Cardiac muscle cell (in vitro differentiated cells and primary cell): ENCODE measurements at regions not wholly inside any gene's neighbourhood (a gene's known extent, or its start where the extent isn't known, plus 50 kb on each side); places are given as distances from the start of the nearest gene placed in this dataset.

Source experiments
- DNase-seq, 2 donors: peaks; one replicate each; pipeline versions ENCODE4 v3.0.0 to v3.0.0-alpha.2; 2010 to 2017; ENCODE audit warnings: low read depth in 1 of 2, low spot score in 1 of 2
- H3K27ac ChIP-seq: fragments of 200-600 bp; sonication (generic); 2 replicates; pipeline ENCODE4 v1.5.1; 2016
- H3K27me3 ChIP-seq: fragments of 200-600 bp; sonication (generic); 2 replicates; pipeline ENCODE4 v1.6.0; 2016; ENCODE audit warnings: control low read depth
- H3K36me3 ChIP-seq: fragments of 200-600 bp; sonication (generic); 2 replicates; pipeline ENCODE4 v1.5.1; 2016; ENCODE audit warnings: control low read depth
- H3K4me1 ChIP-seq: fragments of 200-600 bp; sonication (generic); 2 replicates; pipeline ENCODE4 v1.8.1; 2017; ENCODE audit warnings: low read depth, mild to moderate bottlenecking, mixed run types
- H3K4me3 ChIP-seq: fragments of 200-600 bp; sonication (generic); 2 replicates; pipeline ENCODE4 v1.5.1; 2016; ENCODE audit warnings: mild to moderate bottlenecking
- H3K9me3 ChIP-seq: fragments of 200-600 bp; sonication (generic); 2 replicates; pipeline ENCODE4 v1.5.1; 2017; ENCODE audit warnings: low read depth, mild to moderate bottlenecking, control low read depth
- CTCF ChIP-seq: IDR thresholded peaks from 2 replicates; pipeline ENCODE4 v1.5.1; 2012; ENCODE audit warnings: low read depth, mild to moderate bottlenecking, low read length

- no peaks in the 10 kb centered on the region for H3K27me3 ChIP-seq
- H3K4me3 ChIP-seq, result no peak overlapping the region
- H3K9me3 ChIP-seq, result no peaks in the 10 kb centered on the region
- TF ChIP-seq CTCF, result no peak
- H3K27ac ChIP-seq, result no peak overlapping the region
- no peaks in the 10 kb centered on the region for H3K36me3 ChIP-seq
- no peaks in the 10 kb centered on the region for H3K4me1 ChIP-seq
- DNase-seq, result peak in 1 of 2 donors; percentile 8
Measured at GRCh38 chr1:96253246-96254035, 468.1 kb upstream of the PTBP2 start.

GRCh38 chr1:96256130-96256790, 465.3 kb upstream of the PTBP2 start:
- Histone ChIP-seq H3K27me3 (no peaks in the 10 kb centered on the region), H3K4me1 (no peaks in the 10 kb centered on the region), H3K36me3 (no peaks in the 10 kb centered on the region), H3K27ac (no peak overlapping the region), H3K9me3 (no peaks in the 10 kb centered on the region), H3K4me3 (no peak overlapping the region)
- TF ChIP-seq CTCF, result peak; percentile 30
- peak in 1 of 2 donors; percentile 58 for DNase-seq

- no peaks in the 10 kb centered on the region for H3K9me3 ChIP-seq
- no peak for TF ChIP-seq CTCF
- H3K4me1 ChIP-seq, result no peaks in the 10 kb centered on the region
- peak in 1 of 2 donors; percentile 19 for DNase-seq
- no peak overlapping the region for H3K4me3 ChIP-seq
- no peaks in the 10 kb centered on the region for H3K27me3 ChIP-seq
- H3K36me3 ChIP-seq, result no peaks in the 10 kb centered on the region
- no peak overlapping the region for H3K27ac ChIP-seq
Measured at GRCh38 chr1:96259399-96259798, 462.2 kb upstream of the PTBP2 start.

GRCh38 chr1:96281491-96281890, 440.1 kb upstream of the PTBP2 start:
- no peak for DNase-seq
- no peaks in the 10 kb centered on the region for H3K4me1 ChIP-seq
- H3K36me3 ChIP-seq, result no peaks in the 10 kb centered on the region
- H3K4me3 ChIP-seq, result no peak overlapping the region
- H3K9me3 ChIP-seq, result no peaks in the 10 kb centered on the region
- no peaks in the 10 kb centered on the region for H3K27me3 ChIP-seq
- TF ChIP-seq CTCF, result no peak
- no peak overlapping the region for H3K27ac ChIP-seq

GRCh38 chr1:96290033-96290432, 431.6 kb upstream of the PTBP2 start:
- Histone ChIP-seq H3K9me3 (no peaks in the 10 kb centered on the region), H3K36me3 (no peaks in the 10 kb centered on the region), H3K4me1 (no peaks in the 10 kb centered on the region), H3K27me3 (no peaks in the 10 kb centered on the region), H3K4me3 (no peak overlapping the region), H3K27ac (no peak overlapping the region)
- DNase-seq, result no peak
- no peak for TF ChIP-seq CTCF
